PC-3 (cell line): ENCODE measurements at regions not wholly inside any gene's neighbourhood (a gene's known extent, or its start where the extent isn't known, plus 50 kb on each side); places are given as distances from the start of the nearest gene placed in this dataset.

Experiments
- ATAC-seq: fragments of 200-7000 bp; cut with Tn5 transposase; 2 replicates; pipeline ENCODE4 v1.9.1; 2020; ENCODE audit warnings: mild to moderate bottlenecking, moderate library complexity
- BruUV-seq: library from RNA; stranded (reverse); fragments of 400-500 nt; replicated peaks from 2 replicates; lab custom pipeline; 2021; lab: Mats Ljungman, UMichigan
- CTCF ChIA-PET: fragments of 300-600 bp; sonication (Branson Sonifier 250); formaldehyde crosslinking; loops from one replicate; lab custom pipeline; 2022; ENCODE audit warnings: antibody characterized with exemption; lab: Charles Lee
- POLR2A ChIA-PET: fragments of 300-600 bp; sonication (Branson Sonifier 250); formaldehyde crosslinking; loops from one replicate; lab custom pipeline; 2022; ENCODE audit warnings: antibody characterized with exemption; ENCODE audit not compliant: unreplicated experiment; lab: Charles Lee
- DNase-seq: peaks from one replicate; pipeline ENCODE4 v3.0.0-alpha.2; 2015
- H2AFZ ChIP-seq: fragments of 300-600 bp; sonication (generic); 2 replicates; pipeline ENCODE4 v1.6.0; 2016; ENCODE audit warnings: antibody characterized with exemption, low read length
- H3F3A ChIP-seq: fragments of 300-600 bp; sonication (generic); one replicate; pipeline ENCODE4 v1.6.0; 2017; ENCODE audit warnings: antibody characterized with exemption, low read length, control low read depth, mild to moderate bottlenecking; ENCODE audit not compliant: unreplicated experiment
- H3K27ac ChIP-seq: fragments of 300-600 bp; sonication (generic); 2 replicates; pipeline ENCODE4 v1.5.1; 2016; ENCODE audit warnings: mild to moderate bottlenecking, low read length
- H3K27me3 ChIP-seq: fragments of 300-600 bp; sonication (generic); 2 replicates; pipeline ENCODE4 v1.6.1; 2016; ENCODE audit warnings: low read length, mixed read lengths
- H3K36me3 ChIP-seq: fragments of 300-600 bp; sonication (generic); 2 replicates; pipeline ENCODE4 v1.6.1; 2016; ENCODE audit warnings: low read depth, mixed run types, low read length, mixed read lengths
- H3K4me1 ChIP-seq: fragments of 300-600 bp; sonication (generic); 2 replicates; pipeline ENCODE4 v1.5.1; 2016; ENCODE audit warnings: low read length; ENCODE audit not compliant: insufficient read depth
- H3K4me2 ChIP-seq: fragments of 300-600 bp; sonication (generic); 2 replicates; pipeline ENCODE4 v1.6.0; 2016; ENCODE audit warnings: low read length
- H3K4me3 ChIP-seq: fragments of 300-600 bp; sonication (generic); 2 replicates; pipeline ENCODE4 v1.5.1; 2016; ENCODE audit warnings: mild to moderate bottlenecking, low read length, mixed read lengths
- H3K79me2 ChIP-seq: fragments of 300-600 bp; sonication (generic); 2 replicates; pipeline ENCODE4 v1.6.1; 2017; ENCODE audit warnings: low read length, mixed read lengths
- H3K9ac ChIP-seq: fragments of 300-600 bp; sonication (generic); 2 replicates; pipeline ENCODE4 v1.6.0; 2016; ENCODE audit warnings: mild to moderate bottlenecking, low read length
- H3K9me2 ChIP-seq: fragments of 300-600 bp; sonication (generic); replicated peaks from 2 replicates; pipeline ENCODE4 v1.6.1; 2016; ENCODE audit warnings: mixed run types, low read length, mixed read lengths
- H3K9me3 ChIP-seq: fragments of 300-600 bp; sonication (generic); 2 replicates; pipeline ENCODE4 v1.6.1; 2016; ENCODE audit warnings: low read length, mixed read lengths
- H4K20me1 ChIP-seq: fragments of 300-600 bp; sonication (generic); 2 replicates; pipeline ENCODE4 v1.6.1; 2016; ENCODE audit warnings: low read length, mixed read lengths
- EZH2 ChIP-seq: fragments of 300-600 bp; sonication (generic); IDR thresholded peaks from one replicate; pipeline ENCODE4 v1.6.1; 2017; ENCODE audit warnings: antibody characterized with exemption, mild to moderate bottlenecking, low read length; ENCODE audit not compliant: unreplicated experiment
- EZH2phosphoT487 ChIP-seq: fragments of 300-600 bp; sonication (generic); IDR thresholded peaks from 2 replicates; pipeline ENCODE4 v1.6.1; 2018; ENCODE audit warnings: mild to moderate bottlenecking, antibody characterized with exemption, low read length, borderline replicate concordance
- intact Hi-C: fragments of 100-400 bp; cut with micrococcal nuclease; formaldehyde crosslinking; loops from 2 replicates; pipeline ENCODE4 v1.9.0; 2023
- TF ChIP-seq, protein P1 (sequence below): fragments of 300-600 bp; sonication (generic); conservative IDR thresholded peaks from 2 replicates; pipeline ENCODE4 v1.5.1; 2017; ENCODE audit warnings: antibody characterized with exemption, low read depth, mild to moderate bottlenecking, low read length

DNA sequence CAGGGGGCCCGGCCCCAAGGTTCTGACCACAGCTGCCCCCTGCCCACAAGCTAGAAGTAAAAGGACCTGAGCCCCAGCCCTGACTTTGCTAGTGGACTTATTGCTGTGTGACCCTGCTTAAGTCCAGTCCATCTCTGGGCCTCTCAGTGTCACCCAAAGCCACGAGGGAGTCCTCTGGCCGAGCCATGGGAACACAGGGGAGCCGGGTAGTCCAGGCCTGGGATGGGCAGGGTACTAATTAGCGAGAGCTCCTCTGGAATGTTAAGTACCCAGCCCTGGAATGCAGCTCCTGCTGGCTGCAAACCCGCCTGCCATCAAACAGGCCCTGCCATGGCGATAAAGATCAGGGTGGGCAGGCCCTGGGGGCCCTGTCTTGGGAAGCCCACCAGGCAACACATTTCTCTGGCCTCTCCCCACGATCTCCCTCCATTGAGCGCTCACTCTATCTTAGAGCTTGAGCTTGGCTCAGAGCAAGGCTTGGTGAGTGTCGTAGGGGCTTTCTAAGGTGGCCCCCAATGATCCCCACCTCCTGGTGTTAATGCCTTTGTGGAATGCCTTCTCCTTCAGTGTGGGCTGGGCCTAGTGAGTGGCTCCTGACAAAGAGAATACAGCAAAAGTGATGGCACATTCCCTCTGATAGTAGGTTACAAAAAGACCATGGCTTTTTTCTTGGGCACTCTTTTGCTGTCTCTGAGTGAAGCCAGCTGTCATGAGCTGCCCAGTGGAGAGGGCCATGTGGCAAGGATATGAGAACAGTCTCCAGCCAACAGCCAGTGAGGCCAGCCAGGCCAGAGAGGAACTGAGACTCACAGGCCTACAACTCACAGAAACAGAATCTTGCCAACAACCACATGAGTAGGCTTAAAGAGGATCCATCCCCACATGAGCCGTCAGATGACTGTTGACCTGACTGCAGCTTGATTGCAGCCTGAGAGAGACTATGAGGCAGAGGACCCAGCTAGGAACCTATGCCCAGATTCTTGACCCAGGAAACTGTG is 133.1 kb downstream of the SMAD6 start:
- intact Hi-C loops = no loop called here
- POLR2A ChIA-PET = no interaction called here
- ATAC-seq = no peak

DNA sequence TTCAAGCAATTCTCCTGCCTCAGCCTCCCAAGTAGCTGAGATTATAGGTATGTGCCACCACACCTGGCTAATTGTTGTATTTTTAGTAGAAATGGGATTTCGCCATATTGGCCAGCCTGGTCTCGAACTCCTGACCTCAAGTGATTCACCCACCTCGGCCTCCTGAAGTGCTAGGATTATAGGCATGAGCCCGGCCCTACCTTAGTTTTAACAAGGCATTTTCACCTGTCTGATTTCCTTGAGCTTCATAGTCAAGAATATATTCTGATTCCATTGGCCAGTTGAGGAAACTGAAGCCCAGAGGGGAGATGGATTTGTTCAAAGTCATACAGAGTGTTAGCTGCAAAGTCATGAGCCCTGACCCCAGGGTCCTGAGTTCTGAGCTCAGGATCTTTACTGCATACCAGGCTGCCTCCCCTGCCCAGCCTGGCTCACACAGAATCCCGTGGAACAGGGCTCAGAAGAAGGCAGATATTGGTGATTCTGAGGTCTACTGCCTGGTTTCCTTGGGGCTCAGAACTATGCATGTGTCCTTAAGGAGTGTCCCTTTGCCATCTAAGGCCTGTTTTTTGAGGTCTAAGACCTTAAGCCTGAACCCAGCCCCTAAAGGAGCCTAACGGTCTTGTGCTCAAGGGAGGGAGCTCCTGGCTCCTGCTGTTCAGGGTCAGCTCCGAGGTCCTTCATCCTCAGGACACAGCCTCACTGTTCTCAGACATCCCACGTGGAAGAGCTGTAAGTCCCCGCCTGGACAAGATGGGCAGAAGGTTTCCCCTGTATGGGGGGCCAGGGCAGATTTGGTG is 134.4 kb downstream of the SMAD6 start:
- DNase-seq (no peak), ATAC-seq (no peak)
- ChIA-PET POLR2A (no interaction called here), CTCF (no interaction called here)
- Histone ChIP-seq H2AFZ (no peak overlapping the region), H3K9me3 (no peaks in the 10 kb centered on the region), H3K9ac (no peak overlapping the region), H3K27me3 (no peaks in the 10 kb centered on the region), H3K4me1 (peaks cover 15% of the 10 kb centered on the region), H3F3A (no peaks in the 10 kb centered on the region), H4K20me1 (no peaks in the 10 kb centered on the region), H3K9me2 (no peaks in the 10 kb centered on the region), H3K36me3 (no peaks in the 10 kb centered on the region), H3K4me3 (no peak overlapping the region), H3K4me2 (no peak overlapping the region), H3K27ac (no peak overlapping the region), H3K79me2 (no peaks in the 10 kb centered on the region)
- TF ChIP-seq EZH2phosphoT487 (no peak), EZH2 (no peak)
- TF ChIP-seq, protein P1, sequence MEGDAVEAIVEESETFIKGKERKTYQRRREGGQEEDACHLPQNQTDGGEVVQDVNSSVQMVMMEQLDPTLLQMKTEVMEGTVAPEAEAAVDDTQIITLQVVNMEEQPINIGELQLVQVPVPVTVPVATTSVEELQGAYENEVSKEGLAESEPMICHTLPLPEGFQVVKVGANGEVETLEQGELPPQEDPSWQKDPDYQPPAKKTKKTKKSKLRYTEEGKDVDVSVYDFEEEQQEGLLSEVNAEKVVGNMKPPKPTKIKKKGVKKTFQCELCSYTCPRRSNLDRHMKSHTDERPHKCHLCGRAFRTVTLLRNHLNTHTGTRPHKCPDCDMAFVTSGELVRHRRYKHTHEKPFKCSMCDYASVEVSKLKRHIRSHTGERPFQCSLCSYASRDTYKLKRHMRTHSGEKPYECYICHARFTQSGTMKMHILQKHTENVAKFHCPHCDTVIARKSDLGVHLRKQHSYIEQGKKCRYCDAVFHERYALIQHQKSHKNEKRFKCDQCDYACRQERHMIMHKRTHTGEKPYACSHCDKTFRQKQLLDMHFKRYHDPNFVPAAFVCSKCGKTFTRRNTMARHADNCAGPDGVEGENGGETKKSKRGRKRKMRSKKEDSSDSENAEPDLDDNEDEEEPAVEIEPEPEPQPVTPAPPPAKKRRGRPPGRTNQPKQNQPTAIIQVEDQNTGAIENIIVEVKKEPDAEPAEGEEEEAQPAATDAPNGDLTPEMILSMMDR = no peak
- intact Hi-C loops = no loop called here
- BruUV-seq = no TSS peak

More for the DNA sequence above, 133.1 kb downstream of the SMAD6 start:
- Histone ChIP-seq H3K4me2 (no peak overlapping the region), H4K20me1 (no peaks in the 10 kb centered on the region), H3K36me3 (no peaks in the 10 kb centered on the region), H3K27ac (no peak overlapping the region), H3K4me1 (peaks cover 23% of the 10 kb centered on the region), H3K9ac (no peak overlapping the region), H2AFZ (no peak overlapping the region), H3F3A (no peaks in the 10 kb centered on the region), H3K27me3 (no peaks in the 10 kb centered on the region), H3K4me3 (no peak overlapping the region), H3K9me2 (no peaks in the 10 kb centered on the region), H3K79me2 (no peaks in the 10 kb centered on the region), H3K9me3 (no peaks in the 10 kb centered on the region)
- CTCF ChIA-PET = no interaction called here
- TF ChIP-seq, protein P1 = no peak
- no peak for TF ChIP-seq EZH2
- no peak for TF ChIP-seq EZH2phosphoT487
- no peak for DNase-seq
- no TSS peak for BruUV-seq
